ENCODE measurements at regions not wholly inside any gene's neighbourhood (a gene's known extent, or its start where the extent isn't known, plus 50 kb on each side); places are given as distances from the start of the nearest gene placed in this dataset.

- Histone ChIP-seq H3K36me3 (no peaks in the 10 kb centered on the region), H3K4me3 (no peak overlapping the region), H3K27me3 (no peaks in the 10 kb centered on the region), H3K4me1 (no peaks in the 10 kb centered on the region), H3K27ac (no peak overlapping the region), H3K9me3 (no peaks in the 10 kb centered on the region)
- intact Hi-C loops (cut with DNase I), result no loop called here
- ATAC-seq (no peak), DNase-seq (no peak)
- TF ChIP-seq CTCF (IDR thresholded peaks at IDR 0.05), result no peak
Measured at GRCh38 chr10:30228417-30229036, 120.6 kb downstream of the MTPAP start.

- H3K27ac ChIP-seq, result no peak overlapping the region
- intact Hi-C loops (cut with DNase I), result no loop called here
- no peaks in the 10 kb centered on the region for H3K9me3 ChIP-seq
- no peaks in the 10 kb centered on the region for H3K36me3 ChIP-seq
- H3K27me3 ChIP-seq, result no peaks in the 10 kb centered on the region
- DNase-seq (no peak), ATAC-seq (peak; percentile 27)
- no peaks in the 10 kb centered on the region for H3K4me1 ChIP-seq
- no peak overlapping the region for H3K4me3 ChIP-seq
- no peak for TF ChIP-seq CTCF (IDR thresholded peaks at IDR 0.05)
Measured at GRCh38 chr10:30227481-30227880, 121.6 kb downstream of the MTPAP start.

- Histone ChIP-seq H3K9me3 (no peaks in the 10 kb centered on the region), H3K27ac (peak overlapping the region in 1 of 2 donors; percentile 69), H3K27me3 (no peaks in the 10 kb centered on the region), H3K4me1 (peaks cover 9 to 16% of the 10 kb centered on the region in 2 donors), H3K36me3 (no peaks in the 10 kb centered on the region), H3K4me3 (no peak overlapping the region)
- ATAC-seq (peak; percentile 91), DNase-seq (peak in 1 of 4 donors; percentile 58)
- intact Hi-C loops (cut with DNase I), result no loop called here
- TF ChIP-seq CTCF (IDR thresholded peaks at IDR 0.05), result no peak
Measured at GRCh38 chr10:30219971-30220751, 128.9 kb downstream of the MTPAP start.

GRCh38 chr10:30216821-30217220 is 132.3 kb downstream of the MTPAP start:
- H3K9me3 ChIP-seq, result no peaks in the 10 kb centered on the region
- no peak overlapping the region for H3K27ac ChIP-seq
- intact Hi-C loops (cut with DNase I), result no loop called here
- ATAC-seq (no peak), DNase-seq (no peak)
- no peak overlapping the region for H3K4me3 ChIP-seq
- no peaks in the 10 kb centered on the region for H3K27me3 ChIP-seq
- H3K4me1 ChIP-seq, result peaks cover 9 to 16% of the 10 kb centered on the region in 2 donors
- H3K36me3 ChIP-seq, result no peaks in the 10 kb centered on the region
- no peak for TF ChIP-seq CTCF (IDR thresholded peaks at IDR 0.05)

GRCh38 chr10:30215623-30216022 is 133.5 kb downstream of the MTPAP start:
- H3K4me3 ChIP-seq, result no peak overlapping the region
- intact Hi-C loops (cut with DNase I), result no loop called here
- ATAC-seq (no peak), DNase-seq (peak in 1 of 4 donors; percentile 27)
- no peaks in the 10 kb centered on the region for H3K36me3 ChIP-seq
- no peaks in the 10 kb centered on the region for H3K27me3 ChIP-seq
- H3K4me1 ChIP-seq, result peaks cover 8 to 14% of the 10 kb centered on the region in 2 donors
- TF ChIP-seq CTCF (IDR thresholded peaks at IDR 0.05), result no peak
- H3K9me3 ChIP-seq, result no peaks in the 10 kb centered on the region
- peak overlapping the region in 1 of 2 donors; percentile 70 for H3K27ac ChIP-seq
